ENCODE measurements at regions not wholly inside any gene's neighbourhood (a gene's known extent, or its start where the extent isn't known, plus 50 kb on each side); places are given as distances from the start of the nearest gene placed in this dataset.
A peak's percentile ranks its signal among the peaks of the same experiment; 100 is the strongest.

GRCh38 chr1:165073185-165074007 is 283.1 kb downstream of the LMX1A start:
- DNase-seq (ENCODE audit: low read depth, low spot score), result peak; percentile 40

- DNase-seq (ENCODE audit: low read depth, low spot score), result no peak
Measured at GRCh38 chr1:165070675-165071074, 285.8 kb downstream of the LMX1A start.

- DNase-seq (ENCODE audit: low read depth, low spot score), result no peak
Measured at GRCh38 chr1:165069829-165070228, 286.7 kb downstream of the LMX1A start.

- no peak for DNase-seq (ENCODE audit: low read depth, low spot score)
Measured at GRCh38 chr1:165068741-165069140, 287.8 kb downstream of the LMX1A start.

- DNase-seq (ENCODE audit: low read depth, low spot score), result no peak
Measured at GRCh38 chr1:165067829-165068228, 288.7 kb downstream of the LMX1A start.

GRCh38 chr1:165063181-165063965 is 293.1 kb downstream of the LMX1A start:
- no peak for DNase-seq (ENCODE audit: low read depth, low spot score)

- no peak for DNase-seq (ENCODE audit: low read depth, low spot score)
Measured at GRCh38 chr1:165062346-165062745, 294.2 kb downstream of the LMX1A start.

GRCh38 chr1:165060285-165060793 is 296.2 kb downstream of the LMX1A start:
- no peak for DNase-seq (ENCODE audit: low read depth, low spot score)

- no peak for DNase-seq (ENCODE audit: low read depth, low spot score)
Measured at GRCh38 chr1:165057956-165058355, 298.6 kb downstream of the LMX1A start.

- no peak for DNase-seq (ENCODE audit: low read depth, low spot score)
Measured at GRCh38 chr1:165056914-165057313, 299.6 kb downstream of the LMX1A start.

- DNase-seq (ENCODE audit: low read depth, low spot score), result no peak
Measured at GRCh38 chr1:165055581-165055980, 300.9 kb downstream of the LMX1A start.

- DNase-seq (ENCODE audit: low read depth, low spot score), result no peak
Measured at GRCh38 chr1:165054627-165055026, 301.9 kb downstream of the LMX1A start.

GRCh38 chr1:165053351-165053750 is 303.2 kb downstream of the LMX1A start:
- DNase-seq (ENCODE audit: low read depth, low spot score), result no peak

- DNase-seq (ENCODE audit: low read depth, low spot score), result no peak
Measured at GRCh38 chr1:165052936-165053335, 303.6 kb downstream of the LMX1A start.

GRCh38 chr1:165052431-165052830 is 304.1 kb downstream of the LMX1A start:
- DNase-seq (ENCODE audit: low read depth, low spot score), result no peak

GRCh38 chr1:165050246-165050645 is 306.3 kb downstream of the LMX1A start:
- DNase-seq (ENCODE audit: low read depth, low spot score), result no peak

GRCh38 chr1:165047994-165048393 is 308.5 kb downstream of the LMX1A start:
- DNase-seq (ENCODE audit: low read depth, low spot score), result no peak

GRCh38 chr1:165045902-165046301 is 310.6 kb downstream of the LMX1A start:
- no peak for DNase-seq (ENCODE audit: low read depth, low spot score)

GRCh38 chr1:165040641-165041040 is 315.9 kb downstream of the LMX1A start:
- DNase-seq (ENCODE audit: low read depth, low spot score), result no peak

- no peak for DNase-seq (ENCODE audit: low read depth, low spot score)
Measured at GRCh38 chr1:165039996-165040395, 316.5 kb downstream of the LMX1A start.

GRCh38 chr1:165036403-165036802 is 320.1 kb downstream of the LMX1A start:
- no peak for DNase-seq (ENCODE audit: low read depth, low spot score)

- DNase-seq (ENCODE audit: low read depth, low spot score), result no peak
Measured at GRCh38 chr1:165034136-165034809, 322.2 kb downstream of the LMX1A start.

Data from iPS DF 19.7 (cell line).